MCF 10A (cell line): ENCODE measurements at regions not wholly inside any gene's neighbourhood (a gene's known extent, or its start where the extent isn't known, plus 50 kb on each side); places are given as distances from the start of the nearest gene placed in this dataset.

Experiments
- BruUV-seq: library from RNA; stranded (reverse); fragments of 400-500 nt; replicated peaks from 2 replicates; lab custom pipeline; 2021; lab: Mats Ljungman, UMichigan
- CTCF ChIA-PET: fragments of 300-600 bp; sonication (Branson Sonifier 250); formaldehyde crosslinking; extraction: SDS; loops from one replicate; lab custom pipeline; 2021; ENCODE audit warnings: antibody characterized with exemption, inconsistent platforms; lab: Yijun Ruan, JAX
- POLR2A ChIA-PET: fragments of 300-600, 350-650 bp; sonication (Branson Sonifier 250); formaldehyde crosslinking; extraction: SDS; loops from one replicate; lab custom pipeline; 2020; ENCODE audit warnings: antibody characterized with exemption, inconsistent platforms; lab: Yijun Ruan, JAX
- DNase-seq: peaks from one replicate; pipeline ENCODE4 v3.0.0-alpha.2; 2018; ENCODE audit not compliant: unreplicated experiment
- H3K27ac Mint-ChIP-seq: one replicate; pipeline ENCODE4 v1.8.0; 2022; ENCODE audit warnings: mild to moderate bottlenecking, low read depth, mixed read lengths; ENCODE audit not compliant: unreplicated experiment
- H3K27me3 Mint-ChIP-seq: one replicate; pipeline ENCODE4 v1.8.0; 2022; ENCODE audit warnings: mixed read lengths; ENCODE audit not compliant: insufficient read depth, unreplicated experiment
- H3K36me3 Mint-ChIP-seq: one replicate; pipeline ENCODE4 v1.8.0; 2022; ENCODE audit warnings: mild to moderate bottlenecking, moderate library complexity, mixed read lengths; ENCODE audit not compliant: insufficient read depth, unreplicated experiment
- H3K4me1 Mint-ChIP-seq: one replicate; pipeline ENCODE4 v1.8.0; 2022; ENCODE audit warnings: mixed read lengths; ENCODE audit not compliant: insufficient read depth, unreplicated experiment
- H3K4me3 Mint-ChIP-seq: one replicate; pipeline ENCODE4 v1.8.0; 2022; ENCODE audit warnings: mild to moderate bottlenecking, moderate library complexity, mixed read lengths; ENCODE audit not compliant: unreplicated experiment
- H3K9me3 Mint-ChIP-seq: one replicate; pipeline ENCODE4 v1.8.0; 2022; ENCODE audit warnings: mixed read lengths; ENCODE audit not compliant: unreplicated experiment
- CTCF ChIP-seq: fragments of 200-600 bp; IDR thresholded peaks from one replicate; pipeline ENCODE4 v1.8.0; 2022; ENCODE audit warnings: antibody characterized with exemption, mild to moderate bottlenecking; ENCODE audit not compliant: unreplicated experiment
- intact Hi-C: fragments of 100-400 bp; cut with micrococcal nuclease; formaldehyde crosslinking; loops from 2 replicates; pipeline ENCODE4 v1.14.1; 2022

DNA sequence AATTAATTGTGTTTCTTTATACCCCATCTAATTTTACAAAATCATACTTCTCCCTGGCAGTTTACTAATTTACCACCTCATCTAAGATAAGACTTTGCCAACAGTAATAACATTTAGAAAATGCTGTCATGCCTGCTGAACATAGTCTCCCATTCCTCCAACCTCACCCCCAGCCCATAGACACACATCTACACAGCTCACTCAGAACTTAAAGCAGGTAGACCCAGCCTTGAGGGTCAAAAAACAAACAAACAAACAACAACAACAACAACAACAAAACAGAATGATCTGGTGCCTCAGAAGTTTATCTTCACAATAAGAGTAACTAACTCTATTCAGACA is 94.0 kb downstream of the ZC3H11B start:
- BruUV-seq, result no TSS peak
- H3K9me3 Mint-ChIP-seq, result no peaks in the 10 kb centered on the region
- H3K36me3 Mint-ChIP-seq, result no peaks in the 10 kb centered on the region
- intact Hi-C loops, result no loop called here
- no peak overlapping the region for H3K4me3 Mint-ChIP-seq
- no peak for DNase-seq
- CTCF ChIA-PET, result interaction anchor here (0.6 to 1.2 kb wide), 3 partner anchors 9 to 90 kb away, joined by 3 read pairs; no protein-coding TSS in a partner anchor
- H3K27ac Mint-ChIP-seq, result no peak overlapping the region
- no peaks in the 10 kb centered on the region for H3K4me1 Mint-ChIP-seq
- H3K27me3 Mint-ChIP-seq, result peaks cover 56% of the 10 kb centered on the region
- POLR2A ChIA-PET, result no interaction called here
- TF ChIP-seq CTCF, result no peak

GRCh38 chr1:219518168-219518906 is 94.6 kb downstream of the ZC3H11B start:
- Mint-ChIP-seq H3K27ac (no peak overlapping the region), H3K9me3 (no peaks in the 10 kb centered on the region), H3K27me3 (peaks cover 50% of the 10 kb centered on the region), H3K36me3 (no peaks in the 10 kb centered on the region), H3K4me3 (no peak overlapping the region), H3K4me1 (no peaks in the 10 kb centered on the region)
- BruUV-seq, result no TSS peak
- ChIA-PET CTCF (interaction anchor here (0.6 to 1.2 kb wide), 4 partner anchors 8 to 89 kb away, joined by 3 read pairs; no protein-coding TSS in a partner anchor), POLR2A (no interaction called here)
- intact Hi-C loops, result no loop called here
- no peak for TF ChIP-seq CTCF
- peak; percentile 55 for DNase-seq

DNA sequence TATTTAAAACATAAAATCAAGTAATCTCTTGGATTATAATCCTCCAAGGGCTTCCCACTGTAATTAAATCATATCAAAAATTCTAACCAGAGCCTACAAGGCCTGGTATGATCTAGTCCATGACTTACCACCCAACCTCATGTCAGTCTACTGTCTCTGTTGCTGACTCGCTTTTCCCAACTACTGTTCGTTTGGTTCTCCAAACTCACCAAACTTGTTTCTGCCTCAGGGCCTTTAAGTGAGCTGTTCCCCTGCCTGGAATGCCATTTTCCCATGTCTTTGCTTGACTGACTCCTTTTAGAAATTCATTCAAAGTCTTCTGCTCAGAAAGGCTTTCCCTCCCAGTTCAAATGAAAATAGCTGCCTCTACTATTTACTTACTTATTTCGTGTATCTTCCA is 95.9 kb downstream of the ZC3H11B start:
- Mint-ChIP-seq H3K4me3 (no peak overlapping the region), H3K4me1 (no peaks in the 10 kb centered on the region), H3K27me3 (peaks cover 58% of the 10 kb centered on the region), H3K36me3 (no peaks in the 10 kb centered on the region), H3K9me3 (no peaks in the 10 kb centered on the region), H3K27ac (no peak overlapping the region)
- CTCF ChIA-PET, result no interaction called here
- POLR2A ChIA-PET, result no interaction called here
- no TSS peak for BruUV-seq
- TF ChIP-seq CTCF, result no peak
- intact Hi-C loops, result no loop called here
- DNase-seq, result no peak

GRCh38 chr1:219514728-219515127 is 98.2 kb downstream of the ZC3H11B start:
- CTCF ChIA-PET, result interaction anchor here (0.5 to 1.5 kb wide), 7 partner anchors 13 to 1193 kb away, joined by 3 to 9 read pairs (median 3); no protein-coding TSS in a partner anchor
- no peak for DNase-seq
- TF ChIP-seq CTCF, result no peak
- POLR2A ChIA-PET, result interaction anchor here (0.6 kb wide), 1 partner anchor 527 kb away, joined by 4 read pairs; no protein-coding TSS in a partner anchor
- Mint-ChIP-seq H3K27me3 (peaks cover 58% of the 10 kb centered on the region), H3K36me3 (no peaks in the 10 kb centered on the region), H3K4me1 (no peaks in the 10 kb centered on the region), H3K4me3 (no peak overlapping the region), H3K27ac (no peak overlapping the region), H3K9me3 (no peaks in the 10 kb centered on the region)
- intact Hi-C loops, result no loop called here
- no TSS peak for BruUV-seq
